Cardiac muscle cell (in vitro differentiated cells and primary cell): ENCODE measurements at regions not wholly inside any gene's neighbourhood (a gene's known extent, or its start where the extent isn't known, plus 50 kb on each side); places are given as distances from the start of the nearest gene placed in this dataset.

ENCODE experiments used
- DNase-seq, 2 donors: peaks; one replicate each; pipeline versions ENCODE4 v3.0.0 to v3.0.0-alpha.2; 2010 to 2017; ENCODE audit warnings: low read depth in 1 of 2, low spot score in 1 of 2
- H3K27ac ChIP-seq: fragments of 200-600 bp; sonication (generic); 2 replicates; pipeline ENCODE4 v1.5.1; 2016
- H3K27me3 ChIP-seq: fragments of 200-600 bp; sonication (generic); 2 replicates; pipeline ENCODE4 v1.6.0; 2016; ENCODE audit warnings: control low read depth
- H3K36me3 ChIP-seq: fragments of 200-600 bp; sonication (generic); 2 replicates; pipeline ENCODE4 v1.5.1; 2016; ENCODE audit warnings: control low read depth
- H3K4me1 ChIP-seq: fragments of 200-600 bp; sonication (generic); 2 replicates; pipeline ENCODE4 v1.8.1; 2017; ENCODE audit warnings: low read depth, mild to moderate bottlenecking, mixed run types
- H3K4me3 ChIP-seq: fragments of 200-600 bp; sonication (generic); 2 replicates; pipeline ENCODE4 v1.5.1; 2016; ENCODE audit warnings: mild to moderate bottlenecking
- H3K9me3 ChIP-seq: fragments of 200-600 bp; sonication (generic); 2 replicates; pipeline ENCODE4 v1.5.1; 2017; ENCODE audit warnings: low read depth, mild to moderate bottlenecking, control low read depth
- TF ChIP-seq, protein P1 (sequence below): IDR thresholded peaks from 2 replicates; pipeline ENCODE4 v1.5.1; 2012; ENCODE audit warnings: low read depth, mild to moderate bottlenecking, low read length

DNA sequence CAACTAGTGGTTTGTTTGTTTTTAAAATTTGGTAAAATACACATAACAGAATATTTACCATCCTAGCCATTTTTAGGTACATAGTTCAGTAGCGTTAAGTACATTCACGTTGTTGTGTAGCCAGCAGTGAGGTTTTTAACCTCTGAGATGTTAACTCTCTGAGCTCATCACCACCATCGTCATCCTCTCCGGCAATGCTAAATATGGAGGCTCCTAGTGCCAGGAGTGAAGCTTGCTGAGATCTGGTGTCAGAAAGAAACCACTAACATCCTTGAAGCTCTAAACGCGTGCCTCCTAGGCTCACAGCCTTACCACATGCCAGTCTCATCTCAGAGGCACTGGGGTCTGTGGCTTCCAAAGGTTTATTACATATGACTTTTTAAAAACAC, 330.2 kb upstream of the B3GAT1 start:
- H3K9me3 ChIP-seq, result no peaks in the 10 kb centered on the region
- H3K27ac ChIP-seq, result peak overlapping the region; percentile 89
- TF ChIP-seq, protein P1, sequence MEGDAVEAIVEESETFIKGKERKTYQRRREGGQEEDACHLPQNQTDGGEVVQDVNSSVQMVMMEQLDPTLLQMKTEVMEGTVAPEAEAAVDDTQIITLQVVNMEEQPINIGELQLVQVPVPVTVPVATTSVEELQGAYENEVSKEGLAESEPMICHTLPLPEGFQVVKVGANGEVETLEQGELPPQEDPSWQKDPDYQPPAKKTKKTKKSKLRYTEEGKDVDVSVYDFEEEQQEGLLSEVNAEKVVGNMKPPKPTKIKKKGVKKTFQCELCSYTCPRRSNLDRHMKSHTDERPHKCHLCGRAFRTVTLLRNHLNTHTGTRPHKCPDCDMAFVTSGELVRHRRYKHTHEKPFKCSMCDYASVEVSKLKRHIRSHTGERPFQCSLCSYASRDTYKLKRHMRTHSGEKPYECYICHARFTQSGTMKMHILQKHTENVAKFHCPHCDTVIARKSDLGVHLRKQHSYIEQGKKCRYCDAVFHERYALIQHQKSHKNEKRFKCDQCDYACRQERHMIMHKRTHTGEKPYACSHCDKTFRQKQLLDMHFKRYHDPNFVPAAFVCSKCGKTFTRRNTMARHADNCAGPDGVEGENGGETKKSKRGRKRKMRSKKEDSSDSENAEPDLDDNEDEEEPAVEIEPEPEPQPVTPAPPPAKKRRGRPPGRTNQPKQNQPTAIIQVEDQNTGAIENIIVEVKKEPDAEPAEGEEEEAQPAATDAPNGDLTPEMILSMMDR, result no peak
- peaks cover 20% of the 10 kb centered on the region for H3K4me1 ChIP-seq
- H3K4me3 ChIP-seq, result no peak overlapping the region
- DNase-seq, result peak; percentile 19 to 35
- H3K27me3 ChIP-seq, result no peaks in the 10 kb centered on the region
- no peaks in the 10 kb centered on the region for H3K36me3 ChIP-seq

DNA sequence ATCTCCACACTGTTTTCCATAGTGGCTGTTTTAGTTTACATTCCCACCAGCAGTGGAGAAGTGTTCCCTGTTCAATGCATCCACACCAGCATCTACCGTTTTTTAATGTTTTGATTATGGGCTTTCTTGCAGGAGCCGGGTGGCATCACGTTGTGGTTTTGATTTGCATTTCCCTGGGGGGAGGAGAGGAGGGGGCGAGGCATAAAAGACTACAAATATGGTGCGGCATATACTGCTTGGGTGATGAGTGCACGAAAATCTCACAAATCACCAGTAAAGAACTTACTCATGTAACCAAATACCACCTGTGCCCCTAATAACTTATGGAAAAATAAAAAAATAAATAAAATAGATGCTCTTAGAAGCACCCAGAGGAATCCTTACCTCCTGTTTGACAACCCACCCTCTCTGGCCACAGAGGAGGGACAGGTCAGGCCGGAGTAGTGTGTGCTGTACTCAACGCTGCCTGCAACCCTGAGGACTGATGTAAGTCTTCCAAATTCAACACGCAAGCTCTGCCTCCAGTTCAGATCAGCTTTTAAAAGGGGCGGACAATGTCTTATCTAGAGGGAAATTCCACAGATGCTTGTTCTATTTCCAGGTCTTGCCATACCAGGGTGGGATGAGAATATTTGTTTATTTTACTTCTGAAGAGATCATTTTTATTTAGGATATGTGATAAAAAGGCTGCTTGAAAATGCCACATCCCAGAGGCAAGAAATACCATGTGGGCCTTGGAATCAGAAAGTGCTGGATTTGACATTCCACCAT, 329.6 kb upstream of the B3GAT1 start:
- Histone ChIP-seq H3K27me3 (no peaks in the 10 kb centered on the region), H3K27ac (peak overlapping the region; percentile 89), H3K36me3 (no peaks in the 10 kb centered on the region), H3K4me1 (peaks cover 20% of the 10 kb centered on the region), H3K4me3 (no peak overlapping the region), H3K9me3 (no peaks in the 10 kb centered on the region)
- peak; percentile 54 to 58 for DNase-seq
- TF ChIP-seq, protein P1, result no peak

DNA sequence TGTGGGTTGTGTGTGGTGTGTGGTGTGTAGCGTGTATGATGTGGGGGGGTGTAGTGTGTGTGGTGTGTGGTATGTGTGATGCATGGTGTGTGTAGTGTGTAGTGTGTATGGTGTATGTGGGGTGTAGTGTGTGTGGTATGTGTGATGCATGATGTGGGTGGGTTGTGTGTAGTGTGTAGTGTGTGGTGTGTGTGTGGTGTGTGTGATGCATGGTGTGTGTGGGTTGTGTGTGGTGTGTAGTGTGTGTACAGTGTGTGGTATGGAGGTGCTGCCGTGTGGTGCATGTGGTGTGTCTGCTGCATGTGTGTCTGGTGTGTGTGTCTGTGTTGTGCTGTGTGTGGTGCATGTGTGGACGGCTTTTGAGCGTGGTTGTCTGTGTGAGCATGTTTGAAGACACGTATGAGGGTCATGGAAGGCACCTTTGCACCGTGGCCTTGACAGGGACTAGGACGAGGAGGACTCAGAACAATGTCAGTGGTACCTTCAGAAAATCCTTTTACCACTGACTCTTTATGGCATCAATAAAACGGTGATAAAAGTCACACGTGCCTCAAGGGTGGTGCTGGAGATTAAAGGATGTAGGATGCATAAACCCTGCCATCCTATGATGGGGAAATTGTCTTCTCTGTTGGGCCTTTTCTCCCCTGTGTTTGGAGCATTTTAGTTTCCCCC, 328.7 kb upstream of the B3GAT1 start:
- Histone ChIP-seq H3K36me3 (no peaks in the 10 kb centered on the region), H3K27ac (peak overlapping the region; percentile 89), H3K27me3 (no peaks in the 10 kb centered on the region), H3K4me1 (peaks cover 20% of the 10 kb centered on the region), H3K4me3 (no peak overlapping the region), H3K9me3 (no peaks in the 10 kb centered on the region)
- TF ChIP-seq, protein P1, result no peak
- no peak for DNase-seq

DNA sequence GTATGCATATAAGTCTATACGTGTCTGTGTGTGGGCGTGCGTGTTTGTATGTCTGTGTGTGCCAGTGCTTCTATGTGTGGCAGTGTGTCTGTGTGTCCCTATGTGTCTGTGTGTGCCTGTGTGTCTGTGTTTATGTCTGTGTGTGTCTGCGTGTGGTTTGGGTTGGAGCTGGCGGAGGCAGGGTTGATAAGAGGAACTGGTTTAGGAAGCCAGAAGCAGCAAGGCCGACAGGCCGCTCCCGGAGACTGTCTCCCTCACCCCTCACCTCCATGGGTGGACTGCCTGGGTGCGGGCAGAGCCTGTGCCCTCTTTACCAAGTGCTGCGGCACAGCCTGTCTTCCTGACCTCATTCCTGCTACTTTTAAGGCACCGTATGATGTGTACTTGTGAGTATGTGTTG, 327.1 kb upstream of the B3GAT1 start:
- TF ChIP-seq, protein P1, result no peak
- Histone ChIP-seq H3K4me3 (no peak overlapping the region), H3K27me3 (no peaks in the 10 kb centered on the region), H3K27ac (no peak overlapping the region), H3K36me3 (no peaks in the 10 kb centered on the region), H3K9me3 (no peaks in the 10 kb centered on the region), H3K4me1 (peaks cover 20% of the 10 kb centered on the region)
- DNase-seq, result no peak

DNA sequence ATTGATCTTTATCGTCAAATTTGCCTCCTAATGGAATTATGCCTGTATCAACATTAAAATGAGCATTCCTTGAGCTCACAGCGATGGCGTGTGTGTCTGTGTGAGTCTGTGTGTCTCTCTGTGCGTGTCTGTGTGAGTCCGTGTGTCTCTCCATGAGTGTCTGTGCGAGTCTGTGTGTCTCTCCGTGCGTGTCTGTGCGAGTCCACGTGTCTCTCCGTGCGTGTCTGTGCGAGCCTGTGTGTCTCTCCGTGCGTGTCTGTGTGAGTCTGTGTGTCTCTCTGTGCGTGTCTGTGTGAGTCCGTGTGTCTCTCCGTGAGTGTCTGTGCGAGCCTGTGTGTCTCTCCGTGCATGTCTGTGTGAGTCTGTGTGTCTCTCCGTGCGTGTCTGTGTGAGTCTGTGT, 326.5 kb upstream of the B3GAT1 start:
- Histone ChIP-seq H3K27me3 (no peaks in the 10 kb centered on the region), H3K36me3 (no peaks in the 10 kb centered on the region), H3K27ac (no peak overlapping the region), H3K9me3 (no peaks in the 10 kb centered on the region), H3K4me3 (no peak overlapping the region), H3K4me1 (peaks cover 20% of the 10 kb centered on the region)
- TF ChIP-seq, protein P1, result no peak
- no peak for DNase-seq
